Large intestine (tissue), 3 donors: ENCODE measurements at regions not wholly inside any gene's neighbourhood (a gene's known extent, or its start where the extent isn't known, plus 50 kb on each side); places are given as distances from the start of the nearest gene placed in this dataset.

Experiments
- DNase-seq, 2 donors: peaks; one replicate each; pipeline versions ENCODE4 v3.0.0 to v3.0.0-alpha.2; 2013
- H3K27ac ChIP-seq: one replicate; pipeline ENCODE4 v1.5.1; 2013; ENCODE audit warnings: low read length
- H3K27me3 ChIP-seq: 2 replicates; pipeline ENCODE4 v1.6.1; 2013; ENCODE audit warnings: low read length; ENCODE audit not compliant: control insufficient read depth, insufficient read depth
- H3K36me3 ChIP-seq: 2 replicates; pipeline ENCODE4 v1.6.1; 2013; ENCODE audit warnings: low read length; ENCODE audit not compliant: control insufficient read depth, insufficient read depth
- H3K4me1 ChIP-seq: one replicate; pipeline ENCODE4 v1.6.1; 2013; ENCODE audit warnings: low read length; ENCODE audit not compliant: control insufficient read depth, insufficient read depth
- H3K4me3 ChIP-seq: one replicate; pipeline ENCODE4 v1.5.1; 2013; ENCODE audit warnings: low read length
- H3K9me3 ChIP-seq: one replicate; pipeline ENCODE4 v1.6.1; 2013; ENCODE audit warnings: mild to moderate bottlenecking, low read depth, low read length, moderate library complexity; ENCODE audit not compliant: control insufficient read depth
- WGBS: methylation state at CpG from one replicate; pipeline ENCODE4 v1.1.5; 2013; ENCODE audit warnings: low lambda C conversion rate; ENCODE audit not compliant: insufficient coverage; 5-methylcytosine and 5-hydroxymethylcytosine counted together

DNA sequence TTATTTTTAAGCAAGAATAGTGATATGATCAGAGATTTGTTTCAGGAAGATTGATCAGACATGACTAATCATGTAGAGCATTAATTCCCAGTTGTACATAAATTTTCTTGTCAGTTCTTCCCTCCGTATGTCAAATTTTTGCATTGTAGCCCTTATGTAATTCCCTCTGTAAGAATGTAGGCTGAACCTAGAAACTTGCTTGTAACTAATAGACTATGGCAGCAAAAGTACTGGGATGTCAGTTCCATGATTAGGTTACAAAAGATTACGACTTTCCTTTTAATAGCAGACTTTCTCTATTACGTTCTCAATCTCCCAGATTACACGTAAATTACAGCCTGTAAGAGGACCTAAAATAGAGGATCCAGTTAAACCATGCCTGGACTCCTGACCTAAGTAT, 79.4 kb upstream of the EPHA7 start:
- H3K36me3 ChIP-seq = no peaks in the 10 kb centered on the region
- H3K27ac ChIP-seq = no peak overlapping the region
- H3K9me3 ChIP-seq = no peaks in the 10 kb centered on the region
- H3K27me3 ChIP-seq = no peaks in the 10 kb centered on the region
- H3K4me3 ChIP-seq = no peak overlapping the region
- H3K4me1 ChIP-seq = no peaks in the 10 kb centered on the region
- DNase-seq = no peak
- WGBS = 88% methylated on average over 4 of the region's 4 CpGs

DNA sequence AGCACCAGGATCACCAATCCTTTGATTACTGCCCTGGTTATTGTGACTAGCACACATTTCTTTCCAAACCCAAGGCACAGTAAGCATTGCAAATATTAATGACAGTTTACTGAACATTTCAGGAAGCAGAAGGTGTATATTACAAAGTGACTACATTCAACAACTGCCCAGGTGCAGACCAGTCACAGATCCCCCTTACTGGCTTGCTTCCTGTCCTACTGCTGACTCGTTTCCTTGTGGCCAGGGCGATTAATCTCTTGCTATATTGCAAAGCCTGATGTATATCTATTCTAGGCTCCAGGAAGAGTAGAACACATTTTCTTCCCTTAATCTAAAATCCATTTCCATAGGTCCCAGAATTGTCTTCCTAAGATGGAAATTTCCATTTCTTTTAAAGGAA, 77.2 kb upstream of the EPHA7 start:
- Histone ChIP-seq H3K27ac (no peak overlapping the region), H3K9me3 (no peaks in the 10 kb centered on the region), H3K4me1 (no peaks in the 10 kb centered on the region), H3K36me3 (no peaks in the 10 kb centered on the region), H3K4me3 (no peak overlapping the region), H3K27me3 (no peaks in the 10 kb centered on the region)
- WGBS = 80% methylated on average over 1 of the region's 2 CpGs
- DNase-seq = no peak

DNA sequence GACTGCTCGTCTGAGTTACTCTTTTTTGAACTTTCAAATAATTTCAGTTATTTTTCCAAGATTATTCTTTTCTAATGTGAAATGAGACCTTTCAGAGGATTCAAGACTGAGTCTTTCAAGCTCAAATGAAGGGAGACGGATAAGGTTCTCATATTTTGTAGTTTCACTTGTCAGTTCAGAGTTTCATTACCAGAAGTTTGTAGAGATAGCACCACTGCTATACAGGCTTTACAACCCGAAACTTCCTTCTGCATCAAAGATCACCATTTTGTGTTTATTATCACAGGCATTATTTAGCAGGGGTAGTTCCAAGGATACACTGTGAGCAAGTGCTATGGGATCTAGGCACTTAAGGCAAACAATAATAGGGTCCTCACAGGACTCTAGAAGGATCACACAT, 74.7 kb upstream of the EPHA7 start:
- Histone ChIP-seq H3K27me3 (no peaks in the 10 kb centered on the region), H3K27ac (no peak overlapping the region), H3K36me3 (no peaks in the 10 kb centered on the region), H3K4me1 (no peaks in the 10 kb centered on the region), H3K9me3 (no peaks in the 10 kb centered on the region), H3K4me3 (no peak overlapping the region)
- no peak for DNase-seq
- WGBS = 85% methylated on average over 1 of the region's 3 CpGs

DNA sequence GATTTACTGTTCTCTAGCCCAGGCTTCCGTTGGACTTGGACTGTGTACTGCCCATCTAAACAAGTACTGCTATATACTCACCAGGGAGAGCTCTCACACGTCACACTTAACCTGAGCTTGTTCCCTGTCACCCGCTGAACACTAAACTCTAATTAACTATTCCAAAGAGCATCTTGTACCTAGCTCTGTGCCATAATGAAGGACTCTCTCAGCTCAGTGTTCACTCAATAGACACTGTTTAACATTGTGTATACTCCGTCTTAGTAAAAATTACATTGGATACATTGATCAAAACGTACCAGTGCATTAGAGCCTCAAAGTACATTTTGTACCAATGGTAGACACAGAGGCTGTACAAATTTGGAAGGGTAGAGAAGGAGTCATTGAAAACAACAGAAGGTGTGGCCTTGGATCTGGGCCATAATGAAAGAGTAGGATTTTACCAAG, 55.4 kb upstream of the EPHA7 start:
- WGBS = 93% methylated on average over 2 of the region's 5 CpGs

DNA sequence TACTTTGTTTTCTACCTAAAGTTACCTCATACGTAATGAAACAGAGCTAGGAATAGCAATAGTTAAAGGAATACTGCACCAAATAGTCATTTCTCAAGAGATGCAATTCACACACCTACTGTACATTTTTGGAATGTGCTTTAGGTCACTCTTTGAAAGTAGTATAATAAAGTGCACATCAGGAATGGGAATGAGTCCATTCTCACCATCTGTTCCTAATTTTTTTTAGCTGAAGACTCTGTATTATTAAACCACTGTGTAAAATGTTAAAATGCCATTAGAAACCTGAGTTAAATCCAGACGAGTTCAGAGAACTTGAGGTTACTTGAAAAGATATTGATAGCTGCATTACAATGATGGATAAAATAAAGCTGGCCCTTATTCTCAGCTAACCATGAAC, 51.9 kb upstream of the EPHA7 start:
- no peaks in the 10 kb centered on the region for H3K36me3 ChIP-seq

More for the DNA sequence above, 55.4 kb upstream of the EPHA7 start:
- Histone ChIP-seq H3K9me3 (no peaks in the 10 kb centered on the region), H3K27me3 (no peaks in the 10 kb centered on the region), H3K36me3 (no peaks in the 10 kb centered on the region), H3K27ac (no peak overlapping the region), H3K4me3 (no peak overlapping the region), H3K4me1 (no peaks in the 10 kb centered on the region)
- DNase-seq = no peak

More for the DNA sequence above, 51.9 kb upstream of the EPHA7 start:
- no peak overlapping the region for H3K4me3 ChIP-seq
- no peak overlapping the region for H3K27ac ChIP-seq
- no peaks in the 10 kb centered on the region for H3K4me1 ChIP-seq
- no peak for DNase-seq
- no peaks in the 10 kb centered on the region for H3K9me3 ChIP-seq
- no peaks in the 10 kb centered on the region for H3K27me3 ChIP-seq
- WGBS = 100% methylated on average over 1 of the region's 2 CpGs
